Right lobe of liver (tissue), 4 donors: ENCODE measurements at regions not wholly inside any gene's neighbourhood (a gene's known extent, or its start where the extent isn't known, plus 50 kb on each side); places are given as distances from the start of the nearest gene placed in this dataset.

Source experiments
- POLR2A ChIP-seq: fragments of 450-650 bp; IDR thresholded peaks from one replicate; pipeline ENCODE4 v1.6.1; 2017; ENCODE audit warnings: antibody characterized with exemption, mild to moderate bottlenecking
- TF ChIP-seq, protein P1 (sequence below), 4 donors: fragments of 200-600 bp in 3 of 4; fragments of 450-650 bp in 1 of 4; IDR thresholded peaks; one replicate each; pipeline versions ENCODE4 v1.5.1 to v1.8.0; 2016 to 2022; ENCODE audit warnings: antibody characterized with exemption in 4 of 4, mild to moderate bottlenecking in 2 of 4
- donor health status: DM: no; HTN: no; CAD: no.
- donor health status: DM: no; HTN: no; CAD: no.
- donor health status: DM: no; HTN: yes; CAD: no.

DNA sequence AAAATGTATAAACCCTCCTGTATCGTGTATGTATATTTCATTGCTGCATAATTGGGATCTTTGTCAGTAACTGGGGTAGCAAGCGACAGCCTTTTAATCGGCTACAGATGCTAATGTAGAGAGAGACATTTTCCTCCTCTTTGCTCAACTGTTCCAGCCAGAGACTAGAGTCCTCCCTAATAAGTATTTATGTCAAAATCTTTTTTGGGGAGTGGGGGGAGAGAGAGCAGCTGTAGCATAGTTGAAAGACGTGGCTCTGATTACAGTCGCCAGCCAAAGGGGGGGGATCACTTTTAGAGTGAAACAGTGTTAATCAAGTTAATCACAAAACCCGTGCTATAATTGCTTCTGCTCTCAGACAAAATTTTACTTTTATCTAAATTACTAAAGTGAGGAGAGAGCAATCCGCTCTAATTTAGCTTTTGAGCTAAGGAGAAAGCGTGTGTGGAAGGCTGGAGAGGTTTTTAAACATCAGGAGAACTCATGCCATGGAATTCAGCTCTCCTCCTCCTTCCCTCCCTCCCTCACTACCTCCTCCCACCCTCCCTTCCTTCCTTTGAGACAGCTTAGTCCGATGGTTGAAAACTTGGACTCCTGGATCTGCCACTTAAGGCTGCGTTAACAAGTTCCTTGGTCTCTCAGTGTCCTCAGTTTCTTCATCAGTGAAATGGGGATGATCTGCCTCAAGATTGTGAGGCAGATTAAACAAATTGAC, 87.3 kb upstream of the ZNF618 start:
- TF ChIP-seq POLR2A = no peak
- TF ChIP-seq, protein P1, sequence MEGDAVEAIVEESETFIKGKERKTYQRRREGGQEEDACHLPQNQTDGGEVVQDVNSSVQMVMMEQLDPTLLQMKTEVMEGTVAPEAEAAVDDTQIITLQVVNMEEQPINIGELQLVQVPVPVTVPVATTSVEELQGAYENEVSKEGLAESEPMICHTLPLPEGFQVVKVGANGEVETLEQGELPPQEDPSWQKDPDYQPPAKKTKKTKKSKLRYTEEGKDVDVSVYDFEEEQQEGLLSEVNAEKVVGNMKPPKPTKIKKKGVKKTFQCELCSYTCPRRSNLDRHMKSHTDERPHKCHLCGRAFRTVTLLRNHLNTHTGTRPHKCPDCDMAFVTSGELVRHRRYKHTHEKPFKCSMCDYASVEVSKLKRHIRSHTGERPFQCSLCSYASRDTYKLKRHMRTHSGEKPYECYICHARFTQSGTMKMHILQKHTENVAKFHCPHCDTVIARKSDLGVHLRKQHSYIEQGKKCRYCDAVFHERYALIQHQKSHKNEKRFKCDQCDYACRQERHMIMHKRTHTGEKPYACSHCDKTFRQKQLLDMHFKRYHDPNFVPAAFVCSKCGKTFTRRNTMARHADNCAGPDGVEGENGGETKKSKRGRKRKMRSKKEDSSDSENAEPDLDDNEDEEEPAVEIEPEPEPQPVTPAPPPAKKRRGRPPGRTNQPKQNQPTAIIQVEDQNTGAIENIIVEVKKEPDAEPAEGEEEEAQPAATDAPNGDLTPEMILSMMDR (IDR thresholded peaks at IDR 0.05) = no peak
